ENCODE measurements at regions not wholly inside any gene's neighbourhood (a gene's known extent, or its start where the extent isn't known, plus 50 kb on each side); places are given as distances from the start of the nearest gene placed in this dataset.
A peak's percentile ranks its signal among the peaks of the same experiment; 100 is the strongest.

DNA sequence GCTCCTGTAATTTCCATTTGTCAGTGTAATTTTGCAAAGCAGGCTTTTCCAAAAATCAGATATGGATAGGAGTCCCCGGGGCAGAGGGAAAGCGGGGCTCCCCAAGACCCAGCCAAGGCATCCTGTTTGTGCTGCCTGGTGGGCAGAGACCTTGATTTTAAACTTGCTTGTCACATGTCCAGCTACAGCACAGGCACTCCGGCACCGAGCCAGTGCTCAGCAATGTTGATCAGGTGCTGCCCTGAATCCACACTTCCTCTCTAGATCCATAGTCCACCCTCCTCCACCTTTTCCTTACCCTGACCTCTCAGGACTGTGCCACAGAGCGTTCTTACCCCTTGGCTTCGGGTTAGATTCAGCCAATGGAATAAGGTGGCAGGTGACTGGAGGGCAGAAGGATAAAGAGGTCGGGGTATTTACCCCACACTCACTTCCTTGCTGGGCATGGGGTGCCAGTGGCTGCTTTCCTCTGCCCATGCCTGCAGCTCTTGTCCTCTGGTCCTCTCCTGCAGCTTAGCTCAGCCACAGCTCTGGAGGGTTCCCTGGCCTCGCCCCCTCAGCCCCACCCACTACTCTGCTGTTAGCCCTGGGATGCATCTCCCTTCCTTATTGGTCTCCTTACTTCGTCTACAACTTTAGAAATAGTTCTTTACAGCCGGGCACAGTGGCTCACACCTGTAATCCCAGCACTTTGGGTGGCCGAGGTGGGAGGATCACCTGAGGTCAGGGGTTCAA lies 80.1 kb downstream of the IRF2BPL start:
- no peak for DNase-seq

GRCh38 chr14:76947838-76948184 lies 80.7 kb downstream of the IRF2BPL start:
- DNase-seq, result no peak

GRCh38 chr14:76947078-76947837 lies 81.2 kb downstream of the IRF2BPL start:
- DNase-seq, result peak; percentile 98

DNA sequence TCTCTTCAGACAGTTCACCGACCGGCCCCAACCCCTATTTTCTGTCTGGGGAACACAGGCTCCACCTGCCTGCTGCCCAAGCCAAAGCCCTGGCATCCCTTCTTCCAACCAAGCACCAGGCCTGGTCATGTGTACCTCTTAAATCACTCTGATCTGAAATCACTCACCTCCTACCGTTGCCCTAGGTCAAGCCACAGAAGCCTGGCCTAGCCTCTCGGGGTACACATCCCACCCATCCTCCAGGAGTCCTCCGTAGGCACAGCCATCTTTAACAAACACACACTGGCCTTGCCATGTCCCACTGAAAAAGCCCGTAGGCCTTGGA lies 81.8 kb downstream of the IRF2BPL start:
- DNase-seq, result no peak

GRCh38 chr14:76943072-76943471 lies 85.4 kb downstream of the IRF2BPL start:
- DNase-seq, result no peak

GRCh38 chr14:76941946-76942805 lies 86.3 kb downstream of the IRF2BPL start:
- DNase-seq, result peak; percentile 32

DNA sequence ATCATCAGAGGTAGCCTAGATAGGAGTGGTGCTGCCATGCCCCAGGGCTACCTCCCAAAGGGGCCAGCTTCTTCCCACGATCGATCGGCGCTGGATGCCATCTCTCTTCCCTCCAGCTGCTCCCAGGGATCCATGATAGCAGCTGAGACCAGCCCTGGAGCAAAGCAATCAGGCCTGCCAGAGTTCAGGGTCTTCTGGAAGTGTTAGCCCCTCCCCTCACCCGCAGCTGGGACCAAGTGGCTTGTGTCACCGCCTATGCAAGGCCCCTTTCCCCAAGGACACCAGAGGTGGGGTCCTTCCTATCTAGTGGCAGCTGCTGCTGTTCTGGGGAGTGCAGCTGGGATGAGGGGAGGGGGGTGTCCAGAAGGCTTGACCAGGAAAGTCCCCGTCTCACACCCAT lies 87.0 kb downstream of the IRF2BPL start:
- no peak for DNase-seq

DNA sequence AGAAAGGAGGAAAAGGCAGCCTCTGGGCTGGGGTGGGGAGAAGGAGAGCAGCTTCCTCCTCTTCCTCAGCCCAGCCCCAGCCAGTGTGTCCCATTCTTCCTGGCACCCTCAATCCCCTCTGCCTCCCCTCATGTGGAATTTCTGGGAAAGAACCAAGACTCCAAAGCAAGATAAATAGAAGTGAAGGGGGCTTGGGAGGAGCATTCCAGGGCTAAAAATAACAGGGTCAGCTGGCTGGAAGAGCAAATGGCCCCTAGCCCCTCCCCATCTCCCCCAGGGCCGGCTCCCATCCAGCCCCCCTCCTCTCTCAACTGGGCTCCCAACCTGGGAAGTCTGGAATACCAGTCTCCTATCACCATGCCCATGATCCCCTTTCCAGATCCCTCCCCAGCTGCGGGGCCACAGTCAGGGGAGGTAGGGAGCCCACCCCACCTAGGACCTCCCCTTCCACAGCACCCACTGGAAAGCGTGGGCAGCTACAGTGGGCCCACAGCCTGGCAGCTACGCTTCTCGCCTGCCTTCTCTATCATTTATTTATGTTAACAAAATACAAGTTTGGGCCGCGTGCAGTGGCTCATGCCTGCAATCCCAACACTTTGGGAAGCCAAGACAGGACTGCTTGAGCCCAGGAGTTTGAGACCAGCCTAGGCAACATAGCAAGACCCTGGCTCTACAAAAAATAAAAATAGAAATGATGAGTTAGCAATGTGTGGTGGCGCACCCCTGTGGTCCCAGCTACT lies 88.3 kb downstream of the IRF2BPL start:
- no peak for DNase-seq

GRCh38 chr14:76939015-76939742 lies 89.3 kb downstream of the IRF2BPL start:
- no peak for DNase-seq

DNA sequence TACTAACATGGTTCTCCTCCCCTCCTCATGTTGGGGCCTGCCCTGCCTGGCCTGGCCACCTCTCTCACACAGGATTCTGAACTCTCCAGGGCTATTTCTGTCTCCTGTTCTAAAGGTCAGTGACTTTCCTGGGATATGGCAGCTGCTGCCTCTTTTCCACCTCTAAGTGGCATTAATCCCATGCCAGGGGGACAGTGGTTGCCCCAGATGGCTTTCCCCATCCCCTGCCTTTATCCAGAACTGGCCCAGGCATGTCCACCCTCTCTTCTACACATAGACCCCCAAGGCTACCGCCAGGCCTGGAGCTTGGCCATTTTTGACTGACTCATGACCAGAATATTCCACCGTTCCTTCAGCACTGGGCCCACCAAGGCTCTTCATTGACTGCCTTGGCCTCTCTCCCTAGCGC lies 90.4 kb downstream of the IRF2BPL start:
- DNase-seq, result no peak

- peak; percentile 94 for DNase-seq
Observed at GRCh38 chr14:76937181-76938091, 91.1 kb downstream of the IRF2BPL start.

- no peak for DNase-seq
Observed at GRCh38 chr14:76936483-76936882, 92.0 kb downstream of the IRF2BPL start.

DNA sequence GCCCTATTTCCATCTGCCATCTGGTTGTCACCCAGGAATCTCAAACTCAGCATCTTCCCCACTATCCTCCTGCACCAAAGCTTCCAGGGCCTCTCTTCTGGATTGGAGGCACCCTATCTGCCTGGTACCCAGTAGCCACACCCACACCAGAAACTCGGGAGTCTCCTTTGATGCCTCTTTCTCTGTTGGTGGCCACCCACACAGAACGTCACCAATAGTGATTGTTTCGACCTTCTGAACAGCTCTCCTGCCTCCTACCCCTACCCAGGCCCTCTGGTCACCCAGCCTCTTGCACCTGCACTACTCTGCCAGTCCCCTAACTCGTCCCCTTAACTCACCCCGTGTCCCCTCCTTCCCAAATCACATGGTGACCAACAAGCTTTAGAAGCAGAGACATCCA lies 95.0 kb downstream of the IRF2BPL start:
- DNase-seq, result no peak

DNA sequence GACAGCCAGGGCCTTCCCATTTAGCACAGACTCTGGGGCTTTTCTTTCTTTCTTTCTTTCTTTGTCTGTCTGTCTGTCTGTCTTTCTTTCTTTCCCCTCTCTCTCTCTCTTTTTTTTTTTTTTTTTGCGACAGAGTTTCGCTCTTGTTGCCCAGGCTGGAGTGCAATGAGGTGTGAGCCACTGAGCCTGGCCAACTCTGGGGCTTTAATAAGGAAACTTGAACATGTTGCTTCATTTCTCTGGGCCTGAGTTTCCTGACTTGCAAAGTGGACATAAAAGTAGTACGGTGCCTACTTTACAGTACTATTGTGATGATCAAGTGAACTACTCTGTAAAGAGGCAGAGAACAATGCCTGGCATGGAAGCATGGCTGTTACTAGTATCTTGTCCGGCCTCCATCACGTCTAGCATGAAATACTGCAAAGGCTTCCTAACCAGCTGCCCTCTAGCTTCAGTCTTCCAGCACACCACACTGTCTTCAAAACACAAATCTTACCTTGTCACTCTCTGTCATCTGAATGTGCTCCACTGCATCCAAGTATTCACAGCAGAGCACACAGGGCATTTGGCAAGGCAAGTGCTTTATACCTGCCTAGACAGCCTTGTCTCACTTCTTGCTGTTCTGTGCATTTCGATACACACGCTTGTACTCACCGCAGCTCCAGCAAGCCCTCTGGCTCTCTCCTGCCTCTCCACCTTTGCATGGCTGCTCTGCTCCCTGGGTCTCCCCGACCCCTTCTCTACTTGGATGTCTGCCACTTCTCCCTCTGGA lies 96.7 kb downstream of the IRF2BPL start:
- peak; percentile 48 for DNase-seq

- DNase-seq, result no peak
Observed at GRCh38 chr14:76930549-76930948, 98.0 kb downstream of the IRF2BPL start.

DNA sequence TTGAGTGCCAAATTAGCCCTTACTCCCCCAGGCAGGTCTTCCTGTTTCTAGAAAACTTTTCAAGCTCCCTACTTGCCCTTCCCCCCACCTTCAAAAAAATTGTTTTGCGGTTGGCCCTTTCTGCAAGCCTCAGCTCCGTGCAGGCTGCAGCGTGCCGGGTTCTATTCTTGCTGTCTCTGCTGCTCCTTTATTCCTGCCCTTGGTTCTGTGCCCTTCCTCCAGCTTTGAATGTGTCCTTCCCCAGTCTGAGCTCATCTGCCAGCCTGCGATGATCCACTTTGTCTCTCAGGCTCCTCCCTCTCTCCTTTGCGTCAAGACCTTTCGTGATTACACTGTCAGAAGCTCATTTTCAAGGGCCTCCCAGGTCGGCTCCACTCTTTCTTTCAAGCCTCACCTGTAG lies 98.6 kb downstream of the IRF2BPL start:
- DNase-seq, result no peak

GRCh38 chr14:76927971-76928700 lies 100.4 kb downstream of the IRF2BPL start:
- peak; percentile 90 for DNase-seq

DNA sequence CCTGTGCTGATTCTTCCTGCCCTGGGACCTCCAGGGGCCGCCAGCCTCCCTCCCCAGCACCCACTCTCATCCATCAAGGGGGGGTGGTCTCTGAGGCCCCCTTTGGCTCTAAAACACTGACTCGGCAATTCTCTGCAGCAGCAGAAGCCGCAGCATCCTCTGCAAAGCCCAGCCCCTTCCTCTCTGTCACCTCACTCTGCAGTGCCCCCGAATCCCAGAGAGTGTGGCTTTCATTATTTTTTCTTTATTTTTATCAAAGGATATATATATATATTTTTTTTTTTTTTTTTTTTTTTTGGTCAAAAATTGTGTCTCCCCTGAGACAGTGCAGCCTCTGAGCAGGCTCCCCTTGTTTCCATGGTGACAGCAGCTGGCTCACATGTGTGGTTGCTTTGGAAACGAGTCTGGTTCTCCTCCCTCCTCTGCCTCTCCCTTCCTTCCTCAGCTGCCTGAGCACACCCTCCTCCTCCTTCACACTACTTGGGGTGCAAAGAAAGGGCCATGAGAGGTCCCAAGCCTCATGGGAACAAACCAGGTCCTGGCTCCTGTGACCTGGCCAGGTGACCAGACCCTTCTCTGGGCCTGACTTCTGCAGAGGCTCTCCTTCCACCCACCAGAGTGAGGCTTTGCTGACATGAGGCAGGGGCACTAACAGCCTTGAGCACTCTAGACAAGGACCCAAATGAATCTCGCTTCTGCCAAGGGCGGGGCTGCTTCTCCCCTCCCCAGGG lies 100.5 kb downstream of the LRRC74A start:
- peak; percentile 85 for DNase-seq

- no peak for DNase-seq
Observed at GRCh38 chr14:76925097-76925441, 98.9 kb downstream of the LRRC74A start.

Measured in NCI-H2171 treated with DMSO at 0.1 percent for 48 hours (cell line).